ENCODE measurements at regions not wholly inside any gene's neighbourhood (a gene's known extent, or its start where the extent isn't known, plus 50 kb on each side); places are given as distances from the start of the nearest gene placed in this dataset.
"Not testable (repeated sequence)": the region's sequence is repeated elsewhere in the genome, so short reads cannot be mapped to it uniquely, and the experiment has no call there.

GRCh38 chr16:60792437-60792836, 1243.8 kb downstream of the CDH8 start:
- no peak for TF ChIP-seq POLR2A (IDR thresholded peaks at IDR 0.05)
- TF ChIP-seq EP300 (IDR thresholded peaks at IDR 0.05) = no peak
- TF ChIP-seq POLR2AphosphoS5 (IDR thresholded peaks at IDR 0.05) = no peak
- TF ChIP-seq CTCF (IDR thresholded peaks at IDR 0.05) = no peak
- peaks cover 0 to 3% (median 0%) of the 10 kb centered on the region in 4 donors for H3K9me3 ChIP-seq
- no peak for DNase-seq
- no peak overlapping the region for H3K4me3 ChIP-seq
- intact Hi-C loops (cut with DNase I) = no loop called here
- H3K36me3 ChIP-seq = no peaks in the 10 kb centered on the region
- WGBS, 2 donors = 54 to 77% methylated on average over 2 of the region's 2 CpGs
- H3K27me3 ChIP-seq = no peaks in the 10 kb centered on the region
- no peak overlapping the region for H3K27ac ChIP-seq
- no peaks in the 10 kb centered on the region for H3K4me1 ChIP-seq

DNA sequence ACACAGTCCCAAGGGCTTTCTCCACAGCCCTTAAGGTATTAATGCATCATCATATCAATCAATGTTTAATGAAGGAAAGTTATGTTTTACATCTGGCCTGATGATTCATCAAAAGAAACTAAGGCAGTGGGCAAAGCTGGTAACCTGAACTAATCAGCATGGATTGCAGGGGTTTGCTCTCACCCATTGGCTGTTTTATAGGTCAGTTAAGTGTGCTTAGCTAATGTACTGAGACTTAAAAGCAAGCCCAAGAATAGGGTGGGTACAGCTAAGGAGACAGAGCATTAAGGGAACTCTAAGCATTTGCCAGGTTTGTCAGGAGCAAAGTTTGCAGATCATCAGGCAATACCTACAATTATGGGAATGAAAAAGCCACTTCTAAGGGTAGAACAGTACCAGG, 1247.6 kb downstream of the CDH8 start:
- Histone ChIP-seq H3K36me3 (no peaks in the 10 kb centered on the region), H3K27me3 (no peaks in the 10 kb centered on the region), H3K27ac (no peak overlapping the region), H3K4me3 (no peak overlapping the region), H3K4me1 (no peaks in the 10 kb centered on the region), H3K9me3 (no peaks in the 10 kb centered on the region)
- intact Hi-C loops (cut with DNase I) = no loop called here
- TF ChIP-seq POLR2A (IDR thresholded peaks at IDR 0.05) (no peak), POLR2AphosphoS5 (IDR thresholded peaks at IDR 0.05) (no peak), EP300 (IDR thresholded peaks at IDR 0.05) (no peak), CTCF (IDR thresholded peaks at IDR 0.05) (no peak)
- DNase-seq = no peak

DNA sequence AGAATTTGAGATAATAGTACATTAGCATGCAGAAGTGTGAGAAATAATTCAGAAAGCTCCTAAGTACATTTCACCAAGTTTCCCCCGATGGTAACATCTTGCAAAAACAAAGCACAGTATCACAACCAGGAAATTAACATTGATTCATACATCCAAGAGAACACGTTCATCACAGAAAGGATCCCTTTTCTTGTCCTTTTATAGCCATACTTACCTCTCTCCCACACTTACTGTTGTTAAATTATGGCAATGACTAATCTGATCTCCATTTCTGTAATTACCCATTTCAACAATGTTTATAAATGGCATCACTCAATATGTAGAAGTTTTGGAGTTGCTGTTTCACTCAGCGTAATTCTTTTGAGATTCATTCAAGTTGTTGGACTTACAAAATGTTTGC, 1260.0 kb downstream of the CDH8 start:
- intact Hi-C loops (cut with DNase I) = no loop called here
- Histone ChIP-seq H3K27ac (no peak overlapping the region), H3K9me3 (peaks cover 0 to 4% (median 0%) of the 10 kb centered on the region in 4 donors), H3K27me3 (no peaks in the 10 kb centered on the region), H3K4me3 (no peak overlapping the region), H3K4me1 (no peaks in the 10 kb centered on the region), H3K36me3 (no peaks in the 10 kb centered on the region)
- 82 to 88% methylated on average over 3 of the region's 3 CpGs for WGBS, 2 donors
- DNase-seq = no peak
- TF ChIP-seq POLR2AphosphoS5 (IDR thresholded peaks at IDR 0.05) (no peak), EP300 (IDR thresholded peaks at IDR 0.05) (no peak), CTCF (IDR thresholded peaks at IDR 0.05) (no peak), POLR2A (IDR thresholded peaks at IDR 0.05) (no peak)

DNA sequence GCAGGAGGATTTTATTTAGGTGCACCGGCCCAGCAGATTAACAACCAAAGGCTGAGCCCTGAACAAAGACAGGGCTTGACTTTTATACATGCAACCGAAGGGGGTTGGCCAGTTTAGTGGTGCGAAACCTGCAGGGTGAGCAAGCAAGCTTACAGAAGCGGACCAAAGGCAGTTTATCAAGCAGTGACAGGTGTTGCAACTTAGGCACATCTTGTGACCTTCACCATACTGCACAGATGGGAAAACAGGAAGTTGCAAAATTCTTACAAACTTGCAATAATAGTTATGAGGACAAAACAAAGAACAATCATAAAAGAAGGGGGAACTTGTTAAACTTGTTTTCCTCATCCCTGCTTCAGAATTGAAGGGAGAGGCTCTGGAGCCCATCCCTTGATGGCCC, 1265.1 kb downstream of the CDH8 start:
- no peak for TF ChIP-seq EP300 (IDR thresholded peaks at IDR 0.05)
- TF ChIP-seq CTCF (IDR thresholded peaks at IDR 0.05) = no peak
- Histone ChIP-seq H3K4me1 (no peaks in the 10 kb centered on the region), H3K27ac (no peak overlapping the region), H3K9me3 (peaks cover 0 to 9% (median 0%) of the 10 kb centered on the region in 4 donors), H3K27me3 (no peaks in the 10 kb centered on the region), H3K4me3 (no peak overlapping the region), H3K36me3 (no peaks in the 10 kb centered on the region)
- intact Hi-C loops (cut with DNase I) = no loop called here
- DNase-seq = no peak
- 83% methylated on average over 4 of the region's 4 CpGs for whole genome bisulfite sequencing, 2 donors

GRCh38 chr16:60770384-60770783, 1265.9 kb downstream of the CDH8 start:
- H3K27me3 ChIP-seq; H3K4me1 ChIP-seq; DNase-seq; H3K9me3 ChIP-seq; H3K27ac ChIP-seq; intact Hi-C loops (cut with DNase I); H3K36me3 ChIP-seq; H3K4me3 ChIP-seq: not testable (repeated sequence)
